Erythroblast (primary cell): ENCODE measurements at regions not wholly inside any gene's neighbourhood (a gene's known extent, or its start where the extent isn't known, plus 50 kb on each side); places are given as distances from the start of the nearest gene placed in this dataset.

Experiments
- DNase-seq, 2 experiments: peaks; one replicate each; lab custom pipeline; 2025; lab: John Stamatoyannopoulos, UW
- GATA1 ChIP-seq: IDR thresholded peaks from 2 replicates; pipeline ENCODE4 v1.6.1; 2011; ENCODE audit warnings: low read depth, mild to moderate bottlenecking, control low read depth, low read length, moderate library complexity
- POLR2A ChIP-seq: IDR thresholded peaks from 2 replicates; pipeline ENCODE4 v1.6.1; 2011; ENCODE audit warnings: mild to moderate bottlenecking, low read length

GRCh38 chr5:4628645-4629385 lies 511.3 kb upstream of the ADAMTS16 start:
- TF ChIP-seq POLR2A (no peak), GATA1 (no peak)
- DNase-seq = no peak

DNA sequence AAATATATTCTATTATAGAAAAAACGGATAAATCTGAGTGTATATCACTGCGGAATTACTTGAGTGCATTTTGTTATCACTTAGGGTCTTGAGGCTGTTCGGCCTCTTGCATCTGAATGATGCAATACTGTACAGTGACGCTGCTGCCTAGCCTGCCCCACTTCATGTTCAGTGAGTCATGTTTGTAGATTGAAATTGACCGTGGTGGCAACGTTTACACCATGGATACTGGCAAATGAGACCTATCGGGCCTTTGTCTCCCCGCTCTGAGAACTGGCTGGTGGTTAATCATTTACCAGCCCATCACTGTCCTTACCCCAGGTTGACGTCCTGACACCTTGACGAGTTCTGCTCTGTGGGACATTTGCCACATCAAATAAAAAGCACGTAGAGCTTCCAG lies 510.1 kb upstream of the ADAMTS16 start:
- DNase-seq = no peak

GRCh38 chr5:4634342-4634741 lies 505.8 kb upstream of the ADAMTS16 start:
- no peak for DNase-seq
- no peak for TF ChIP-seq POLR2A
- no peak for TF ChIP-seq GATA1

More for the DNA sequence above, 510.1 kb upstream of the ADAMTS16 start:
- TF ChIP-seq GATA1 = no peak
- TF ChIP-seq POLR2A = no peak

- no peak for TF ChIP-seq POLR2A
- TF ChIP-seq GATA1 = no peak
Measured at GRCh38 chr5:4636378-4636777, 503.8 kb upstream of the ADAMTS16 start.

DNA sequence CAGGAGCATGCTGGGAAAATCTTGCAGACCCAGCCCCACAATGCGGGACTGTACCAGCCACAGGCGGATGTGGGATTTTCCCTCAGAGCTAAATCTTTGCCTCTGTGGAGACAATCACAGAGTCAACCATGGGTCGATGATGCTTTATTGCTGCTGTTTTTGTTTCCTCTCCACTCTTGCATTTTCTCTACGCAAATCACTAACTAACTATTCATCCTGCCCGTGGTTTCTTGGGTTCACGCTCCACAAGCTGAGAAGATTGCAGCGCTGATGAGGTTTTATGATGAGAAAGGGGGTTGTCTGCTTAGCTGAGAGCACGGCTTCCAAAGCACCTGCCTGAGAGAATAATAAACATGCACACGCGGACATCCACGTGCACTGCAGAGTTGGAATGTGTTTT lies 500.2 kb upstream of the ADAMTS16 start:
- no peak for TF ChIP-seq POLR2A
- no peak for TF ChIP-seq GATA1
- DNase-seq = no peak

More at GRCh38 chr5:4636378-4636777, 503.8 kb upstream of the ADAMTS16 start:
- DNase-seq = no peak

DNA sequence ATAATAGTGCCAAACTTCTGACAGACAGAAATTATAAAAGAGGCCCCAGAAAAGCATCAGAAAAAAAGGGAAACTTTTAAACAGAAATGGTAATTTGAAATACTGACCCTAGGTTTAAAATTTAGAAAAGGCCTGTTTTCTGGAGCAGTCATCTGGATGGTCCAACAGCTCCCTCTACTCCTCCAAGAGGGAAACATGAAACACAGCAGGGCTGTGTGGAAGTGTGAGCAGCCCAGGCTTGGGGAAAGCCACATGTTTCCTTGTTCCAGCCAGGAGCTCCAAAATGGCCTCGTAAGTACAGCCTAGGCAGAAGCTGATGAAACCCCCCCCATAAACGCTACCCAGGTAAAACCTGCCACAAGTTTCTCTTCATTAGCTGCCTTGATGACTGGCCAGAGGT lies 499.3 kb upstream of the ADAMTS16 start:
- DNase-seq = no peak

GRCh38 chr5:4642525-4642924 lies 497.6 kb upstream of the ADAMTS16 start:
- DNase-seq = no peak
- TF ChIP-seq POLR2A (no peak), GATA1 (no peak)

More for the DNA sequence above, 499.3 kb upstream of the ADAMTS16 start:
- TF ChIP-seq GATA1 = no peak
- TF ChIP-seq POLR2A = no peak

GRCh38 chr5:4643190-4643589 lies 496.9 kb upstream of the ADAMTS16 start:
- no peak for DNase-seq
- TF ChIP-seq POLR2A (no peak), GATA1 (no peak)

- TF ChIP-seq GATA1 = no peak
- TF ChIP-seq POLR2A = no peak
- DNase-seq = no peak
Measured at GRCh38 chr5:4643960-4644359, 496.2 kb upstream of the ADAMTS16 start.

DNA sequence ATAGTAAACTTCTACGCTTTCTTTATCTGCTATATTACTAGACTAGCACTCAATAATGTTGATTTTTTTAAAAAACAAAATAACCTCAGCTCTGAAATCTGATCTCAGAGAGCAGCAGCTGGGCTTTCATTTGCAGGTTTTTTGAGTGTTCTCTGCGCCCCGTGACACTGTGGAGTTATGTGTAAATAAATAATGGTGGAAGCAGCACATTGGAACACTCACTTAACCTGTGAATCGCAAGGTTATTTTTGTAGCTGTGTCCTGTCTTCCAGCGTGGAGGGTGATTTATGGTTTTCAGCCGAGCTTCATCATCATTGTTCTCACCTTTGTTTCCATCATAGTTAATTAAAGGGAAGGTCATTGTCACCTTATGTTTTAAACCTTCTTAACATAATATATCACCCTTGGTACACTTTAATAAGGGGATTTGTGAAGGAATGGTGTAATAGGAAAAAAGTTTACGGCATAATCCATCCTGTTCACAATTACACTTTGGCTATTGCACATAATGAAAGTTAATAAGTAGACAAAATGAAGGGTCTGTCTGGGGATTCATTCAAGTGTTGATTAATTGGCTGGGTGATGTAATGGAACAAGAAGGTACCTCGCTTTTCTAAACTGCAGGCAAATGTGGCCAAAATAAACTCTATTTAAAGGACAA lies 493.3 kb upstream of the ADAMTS16 start:
- no peak for DNase-seq
- no peak for TF ChIP-seq GATA1
- no peak for TF ChIP-seq POLR2A

DNA sequence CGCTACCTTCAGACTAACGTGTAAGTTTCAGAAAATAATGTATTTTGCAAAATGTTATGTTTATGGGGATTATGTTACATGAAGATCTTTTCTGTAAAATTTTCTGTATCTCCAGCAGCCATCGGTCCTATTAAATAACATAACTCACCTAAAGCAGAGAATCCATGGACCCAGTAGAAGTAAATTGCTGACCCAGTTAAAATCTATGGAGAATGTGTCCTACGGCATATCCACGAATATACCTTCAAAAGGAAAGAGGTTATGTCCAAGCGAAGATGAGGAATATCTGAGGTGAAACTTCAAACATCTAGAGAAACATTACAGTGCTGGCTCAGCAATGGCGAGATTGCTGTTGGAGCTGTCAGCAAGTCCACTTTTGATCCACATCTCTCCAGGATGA lies 492.2 kb upstream of the ADAMTS16 start:
- DNase-seq = no peak
- TF ChIP-seq GATA1 = no peak
- TF ChIP-seq POLR2A = no peak

DNA sequence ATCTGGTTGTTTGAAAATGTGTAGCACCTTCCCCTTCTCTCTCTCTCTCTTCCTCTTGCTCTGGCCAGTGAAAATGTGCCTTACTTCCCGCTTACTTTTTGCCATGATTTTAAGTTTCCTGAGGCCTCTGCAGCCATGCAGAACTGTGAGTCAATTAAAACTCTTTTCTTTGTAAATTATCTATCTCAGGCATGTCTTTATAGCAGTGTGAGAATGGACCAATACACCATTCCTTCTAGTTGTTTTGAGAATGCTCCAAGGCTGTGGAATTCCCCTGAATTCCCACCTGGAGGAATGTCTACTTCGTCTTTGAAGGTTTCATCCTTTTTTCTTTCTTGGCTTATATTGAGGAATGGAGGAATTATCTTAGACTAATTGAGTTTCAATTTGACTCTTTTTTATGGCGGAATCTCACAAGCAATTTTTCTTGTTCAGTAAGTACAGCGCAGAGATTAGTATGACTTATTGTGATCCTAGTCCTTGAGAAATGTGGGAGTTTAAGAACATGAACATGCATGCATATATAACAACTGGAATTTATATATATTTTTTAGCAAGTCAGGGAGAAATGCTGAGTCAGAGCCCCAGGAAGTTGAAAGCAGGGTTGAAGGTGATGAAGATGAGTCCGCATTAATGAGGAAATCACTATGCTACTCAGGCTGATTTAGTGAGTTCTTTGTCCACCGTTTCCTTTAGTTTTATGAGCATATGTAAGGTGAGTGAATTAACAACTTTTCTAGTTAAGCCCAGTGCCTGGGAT lies 488.1 kb upstream of the ADAMTS16 start:
- no peak for DNase-seq
- TF ChIP-seq POLR2A (no peak), GATA1 (no peak)

DNA sequence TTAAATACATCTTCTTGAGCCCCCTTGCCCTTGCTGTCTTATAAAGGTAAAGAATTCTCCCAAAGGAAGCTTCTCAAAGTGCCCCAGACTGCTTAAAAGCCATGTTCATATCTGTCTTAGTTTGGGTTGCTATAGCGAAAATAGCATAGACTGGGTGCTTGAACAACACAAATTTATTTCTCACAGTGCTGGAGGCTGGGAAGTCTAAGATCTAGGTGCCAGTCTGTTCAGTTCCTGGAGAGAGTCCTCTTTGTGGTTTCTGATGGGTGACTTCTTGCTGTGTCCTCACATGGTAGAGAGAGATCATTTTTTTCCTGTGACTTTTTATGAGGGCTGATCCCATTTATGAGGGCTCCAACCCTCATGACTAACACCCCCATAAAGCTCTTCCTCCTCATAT lies 486.7 kb upstream of the ADAMTS16 start:
- no peak for DNase-seq
- TF ChIP-seq GATA1 (no peak), POLR2A (no peak)

GRCh38 chr5:4659851-4660250 lies 480.3 kb upstream of the ADAMTS16 start:
- DNase-seq = no peak
- TF ChIP-seq GATA1 (no peak), POLR2A (no peak)
